ENCODE measurements at regions not wholly inside any gene's neighbourhood (a gene's known extent, or its start where the extent isn't known, plus 50 kb on each side); places are given as distances from the start of the nearest gene placed in this dataset.
"Not testable (repeated sequence)": the region's sequence is repeated elsewhere in the genome, so short reads cannot be mapped to it uniquely, and the experiment has no call there.

GRCh38 chr4:1569461-1570151, 114.5 kb downstream of the FAM53A start:
- no peak overlapping the region for H3K4me3 Mint-ChIP-seq
- no peaks in the 10 kb centered on the region for H3K36me3 Mint-ChIP-seq
- no peak for DNase-seq
- no peaks in the 10 kb centered on the region for H3K27me3 Mint-ChIP-seq
- CTCF ChIA-PET: interaction anchor here (1.8 kb wide), 1 partner anchor 11 kb away, joined by 4 read pairs; no protein-coding TSS in a partner anchor
- no peak overlapping the region for H3K27ac Mint-ChIP-seq
- H3K9me3 Mint-ChIP-seq (ENCODE audit: low read depth): no peaks in the 10 kb centered on the region
- ATAC-seq: no peak
- no peaks in the 10 kb centered on the region for H3K4me1 Mint-ChIP-seq

DNA sequence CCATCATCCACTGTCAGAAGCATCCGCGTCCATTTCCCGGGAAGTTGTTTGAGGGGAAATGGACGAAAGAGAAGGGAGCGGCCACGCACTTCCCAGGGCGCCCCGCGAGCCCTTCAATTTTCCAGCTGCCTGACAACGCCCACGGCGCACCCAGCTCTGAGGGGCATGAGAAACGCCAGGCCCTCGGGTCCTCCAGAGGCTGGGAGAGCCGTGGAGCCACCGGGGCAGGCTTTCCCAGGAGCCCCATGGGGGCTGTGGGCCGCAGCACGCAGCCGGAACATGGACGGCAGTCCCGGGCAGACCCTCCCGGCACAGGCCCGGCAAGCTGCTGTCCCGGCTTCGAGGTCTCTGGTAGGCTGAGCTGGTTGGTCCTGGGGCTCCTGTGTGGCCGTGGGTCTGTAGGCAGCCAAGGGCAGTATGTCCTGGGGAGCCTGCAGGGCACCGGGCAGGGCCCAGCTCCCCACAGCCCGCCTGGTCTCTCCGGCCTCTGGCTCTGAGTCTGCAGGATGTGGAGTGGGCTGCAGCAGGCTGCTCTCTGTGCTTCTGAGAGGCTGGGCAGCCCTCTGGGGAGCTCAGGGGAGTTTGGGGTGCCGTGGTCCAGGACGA, 115.2 kb downstream of the FAM53A start:
- no peak overlapping the region for H3K27ac Mint-ChIP-seq
- no peaks in the 10 kb centered on the region for H3K27me3 Mint-ChIP-seq
- ATAC-seq: no peak

GRCh38 chr4:1567808-1568581, 116.1 kb downstream of the FAM53A start:
- Mint-ChIP-seq H3K36me3 (no peaks in the 10 kb centered on the region), H3K9me3 (ENCODE audit: low read depth) (no peaks in the 10 kb centered on the region), H3K4me1 (no peaks in the 10 kb centered on the region), H3K4me3 (no peak overlapping the region), H3K27me3 (no peaks in the 10 kb centered on the region), H3K27ac (no peak overlapping the region)
- CTCF ChIA-PET: interaction anchor here (0.7 kb wide), 1 partner anchor 16 kb away, joined by 3 read pairs; no protein-coding TSS in a partner anchor
- ATAC-seq (no peak), DNase-seq (no peak)

More for the DNA sequence above, 115.2 kb downstream of the FAM53A start:
- Mint-ChIP-seq H3K4me1 (no peaks in the 10 kb centered on the region), H3K4me3 (no peak overlapping the region), H3K9me3 (ENCODE audit: low read depth) (no peaks in the 10 kb centered on the region), H3K36me3 (no peaks in the 10 kb centered on the region)
- CTCF ChIA-PET: no interaction called here
- no peak for DNase-seq

- Mint-ChIP-seq H3K9me3 (ENCODE audit: low read depth) (no peaks in the 10 kb centered on the region), H3K27ac (no peak overlapping the region), H3K36me3 (no peaks in the 10 kb centered on the region), H3K4me1 (no peaks in the 10 kb centered on the region), H3K27me3 (no peaks in the 10 kb centered on the region), H3K4me3 (no peak overlapping the region)
- no peak for DNase-seq
- CTCF ChIA-PET: no interaction called here
- no peak for ATAC-seq
These were observed 116.7 kb downstream of the FAM53A start for GRCh38 chr4:1567519-1567807.

GRCh38 chr4:1566838-1567518, 117.1 kb downstream of the FAM53A start:
- Mint-ChIP-seq H3K4me1 (no peaks in the 10 kb centered on the region), H3K27me3 (no peaks in the 10 kb centered on the region), H3K9me3 (ENCODE audit: low read depth) (no peaks in the 10 kb centered on the region), H3K4me3 (no peak overlapping the region), H3K36me3 (no peaks in the 10 kb centered on the region), H3K27ac (no peak overlapping the region)
- CTCF ChIA-PET: no interaction called here
- DNase-seq (no peak), ATAC-seq (peak; percentile 21)

- not testable (repeated sequence) for H3K36me3 Mint-ChIP-seq; H3K4me1 Mint-ChIP-seq; H3K4me3 Mint-ChIP-seq; H3K27me3 Mint-ChIP-seq; H3K9me3 Mint-ChIP-seq (ENCODE audit: low read depth); H3K27ac Mint-ChIP-seq; DNase-seq
- CTCF ChIA-PET: interaction anchor here (0.7 kb wide), 1 partner anchor 51 kb away, joined by 3 read pairs; no protein-coding TSS in a partner anchor
- peak; percentile 29 for ATAC-seq
These were observed 117.7 kb downstream of the FAM53A start for GRCh38 chr4:1566301-1566837.

GRCh38 chr4:1565598-1566295, 118.4 kb downstream of the FAM53A start:
- Mint-ChIP-seq H3K4me1 (no peaks in the 10 kb centered on the region), H3K4me3 (no peak overlapping the region), H3K36me3 (no peaks in the 10 kb centered on the region), H3K27ac (no peak overlapping the region), H3K9me3 (ENCODE audit: low read depth) (no peaks in the 10 kb centered on the region), H3K27me3 (no peaks in the 10 kb centered on the region)
- peak; percentile 13 for ATAC-seq
- CTCF ChIA-PET: interaction anchor here (0.7 kb wide), 1 partner anchor 51 kb away, joined by 3 read pairs; no protein-coding TSS in a partner anchor
- DNase-seq: no peak

GRCh38 chr4:1564535-1565375, 119.4 kb downstream of the FAM53A start:
- CTCF ChIA-PET: no interaction called here
- H3K9me3 Mint-ChIP-seq (ENCODE audit: low read depth): no peaks in the 10 kb centered on the region
- H3K36me3 Mint-ChIP-seq: no peaks in the 10 kb centered on the region
- no peaks in the 10 kb centered on the region for H3K27me3 Mint-ChIP-seq
- H3K27ac Mint-ChIP-seq: no peak overlapping the region
- ATAC-seq (no peak), DNase-seq (no peak)
- no peaks in the 10 kb centered on the region for H3K4me1 Mint-ChIP-seq
- H3K4me3 Mint-ChIP-seq: no peak overlapping the region

DNA sequence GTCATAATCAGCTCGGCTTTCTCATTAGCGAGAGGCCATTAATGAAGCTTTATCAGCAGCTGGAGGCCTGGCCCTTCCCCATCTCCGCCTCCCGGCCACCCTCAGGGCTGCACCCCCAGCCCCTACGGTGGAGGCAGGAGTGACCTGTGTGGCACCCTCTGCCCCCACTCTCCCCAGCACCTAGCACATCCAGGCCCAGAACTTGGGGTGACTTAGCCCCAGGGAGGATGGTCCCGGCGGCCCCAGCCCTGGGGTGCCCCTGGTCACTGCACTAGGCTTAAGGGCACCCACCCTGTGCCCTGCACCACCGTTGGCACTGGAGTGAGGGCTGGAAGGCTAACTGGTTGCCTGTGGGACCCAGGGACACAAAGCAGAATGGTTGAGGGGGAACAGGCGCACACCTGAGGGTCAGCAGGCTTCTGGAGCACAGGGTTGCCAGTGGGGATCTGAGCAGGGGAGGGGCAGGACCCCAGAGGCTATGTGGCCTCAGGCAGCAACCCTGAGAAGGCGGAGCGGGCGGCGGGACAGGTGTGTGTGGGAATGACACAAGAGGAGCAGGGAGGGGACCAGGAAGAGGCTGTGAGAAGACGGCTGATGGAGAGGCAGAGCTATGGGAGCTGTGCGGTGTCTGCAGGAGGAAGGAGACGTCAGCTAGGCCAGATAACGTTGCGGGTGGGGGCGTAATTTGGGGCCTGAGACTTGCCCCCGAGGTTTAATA, 120.2 kb downstream of the FAM53A start:
- H3K4me3 Mint-ChIP-seq: no peak overlapping the region
- no peaks in the 10 kb centered on the region for H3K27me3 Mint-ChIP-seq
- no peaks in the 10 kb centered on the region for H3K4me1 Mint-ChIP-seq
- DNase-seq (no peak), ATAC-seq (no peak)
- H3K9me3 Mint-ChIP-seq (ENCODE audit: low read depth): no peaks in the 10 kb centered on the region
- no peak overlapping the region for H3K27ac Mint-ChIP-seq
- H3K36me3 Mint-ChIP-seq: no peaks in the 10 kb centered on the region
- CTCF ChIA-PET: interaction anchor here (0.7 kb wide), 1 partner anchor 9 kb away, joined by 3 read pairs; no protein-coding TSS in a partner anchor

DNA sequence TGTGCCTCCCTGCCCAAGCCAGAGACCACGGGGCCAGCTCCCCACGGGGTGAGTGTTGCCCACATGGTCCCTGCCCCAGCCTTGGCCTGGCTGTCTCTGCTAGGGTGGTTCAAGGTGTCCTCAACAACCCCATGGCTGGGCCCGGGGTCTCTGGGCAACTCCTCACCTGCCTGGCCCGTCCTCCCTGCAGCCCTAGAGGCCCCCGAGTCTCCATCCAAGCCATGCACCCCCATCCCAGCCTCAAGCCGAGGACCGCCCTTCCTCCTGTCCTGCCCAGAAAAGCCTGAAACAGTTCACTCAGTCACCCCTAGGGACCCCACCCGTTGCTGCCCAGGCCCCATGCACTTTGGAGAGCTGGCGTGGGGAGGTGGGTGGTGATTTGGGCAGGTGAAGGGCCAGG, 120.9 kb downstream of the FAM53A start:
- H3K27ac Mint-ChIP-seq: no peak overlapping the region
- H3K4me1 Mint-ChIP-seq: no peaks in the 10 kb centered on the region
- DNase-seq: no peak
- H3K36me3 Mint-ChIP-seq: no peaks in the 10 kb centered on the region
- H3K9me3 Mint-ChIP-seq (ENCODE audit: low read depth): no peaks in the 10 kb centered on the region
- no peak for ATAC-seq
- H3K27me3 Mint-ChIP-seq: no peaks in the 10 kb centered on the region
- no peak overlapping the region for H3K4me3 Mint-ChIP-seq
- CTCF ChIA-PET: interaction anchor here (0.7 to 1.5 kb wide), 2 partner anchors 10 to 14 kb away, joined by 3 to 4 read pairs; no protein-coding TSS in a partner anchor

GRCh38 chr4:1562771-1563170, 121.3 kb downstream of the FAM53A start:
- CTCF ChIA-PET: interaction anchor here (0.7 to 1.5 kb wide), 2 partner anchors 11 to 13 kb away, joined by 3 to 4 read pairs; no protein-coding TSS in a partner anchor
- Mint-ChIP-seq H3K27ac (no peak overlapping the region), H3K36me3 (no peaks in the 10 kb centered on the region), H3K4me3 (no peak overlapping the region), H3K27me3 (no peaks in the 10 kb centered on the region), H3K9me3 (ENCODE audit: low read depth) (no peaks in the 10 kb centered on the region), H3K4me1 (no peaks in the 10 kb centered on the region)
- DNase-seq: no peak
- no peak for ATAC-seq
